COR-L47 (cell line): ENCODE measurements at regions not wholly inside any gene's neighbourhood (a gene's known extent, or its start where the extent isn't known, plus 50 kb on each side); places are given as distances from the start of the nearest gene placed in this dataset.
"Not testable (repeated sequence)": the region's sequence is repeated elsewhere in the genome, so short reads cannot be mapped to it uniquely, and the experiment has no call there.

Experiments used
- DNase-seq: peaks from one replicate; lab custom pipeline; 2025; lab: John Stamatoyannopoulos, UW

DNA sequence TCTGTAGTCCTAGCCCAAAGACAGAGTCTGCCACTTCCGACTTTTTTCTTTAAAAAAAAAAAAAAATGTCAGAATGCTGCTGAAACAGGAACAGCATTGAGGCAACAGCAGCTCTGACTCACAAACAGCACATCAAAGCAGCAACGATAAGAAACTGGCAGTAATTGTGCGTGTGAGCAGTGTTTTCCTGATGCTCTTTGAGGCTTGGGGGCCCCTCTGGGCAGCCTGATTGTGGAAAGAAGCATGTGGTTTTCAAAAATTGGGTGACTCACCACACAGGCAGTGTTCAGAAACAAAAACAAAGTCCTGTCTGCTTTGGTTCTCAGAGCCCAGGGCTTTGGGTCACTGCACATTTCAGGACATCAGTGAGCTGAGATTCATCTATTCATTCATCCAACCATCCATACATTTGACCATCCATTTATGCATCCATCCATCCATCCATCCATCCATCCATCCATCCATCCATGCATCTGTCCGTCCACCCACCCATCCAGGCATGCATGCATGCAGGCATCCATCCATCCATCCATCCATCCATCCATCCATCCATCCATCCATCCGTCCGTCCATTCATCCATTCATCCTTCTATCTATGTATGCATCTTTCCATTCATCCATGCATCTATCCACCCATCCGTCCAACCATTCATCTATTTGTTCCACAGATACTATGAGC, 308.4 kb downstream of the RPLP1 start:
- DNase-seq, result no peak

GRCh38 chr15:69762373-69763148, 309.9 kb downstream of the RPLP1 start:
- peak; percentile 59 for DNase-seq

GRCh38 chr15:69763831-69764230, 311.2 kb downstream of the RPLP1 start:
- no peak for DNase-seq

DNA sequence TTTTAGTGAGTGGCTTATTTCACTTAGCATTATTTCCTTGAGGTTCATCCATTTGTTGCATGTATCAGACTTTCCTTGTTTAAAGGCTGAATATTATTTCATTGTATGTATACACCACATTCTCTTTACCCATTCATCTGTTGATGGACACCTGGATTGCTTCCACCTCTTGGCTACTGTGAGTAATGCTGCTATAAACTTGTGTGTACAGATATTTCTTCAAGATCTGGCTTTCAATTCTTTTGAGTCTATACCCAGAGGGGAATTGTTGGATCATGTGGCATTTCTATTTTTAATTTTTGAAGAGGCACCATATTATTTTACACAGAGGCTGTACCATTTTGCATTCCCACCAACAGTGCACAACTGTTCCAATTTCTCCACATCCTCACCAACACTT, 313.5 kb downstream of the RPLP1 start:
- DNase-seq, result no peak

- DNase-seq, result no peak
Observed at GRCh38 chr15:69767191-69767590, 314.6 kb downstream of the RPLP1 start.

GRCh38 chr15:69769336-69769735, 316.7 kb downstream of the RPLP1 start:
- not testable (repeated sequence) for DNase-seq

- not testable (repeated sequence) for DNase-seq
Observed at GRCh38 chr15:69774258-69774657, 321.6 kb downstream of the RPLP1 start.

- not testable (repeated sequence) for DNase-seq
Observed at GRCh38 chr15:69774711-69775110, 322.1 kb downstream of the RPLP1 start.

DNA sequence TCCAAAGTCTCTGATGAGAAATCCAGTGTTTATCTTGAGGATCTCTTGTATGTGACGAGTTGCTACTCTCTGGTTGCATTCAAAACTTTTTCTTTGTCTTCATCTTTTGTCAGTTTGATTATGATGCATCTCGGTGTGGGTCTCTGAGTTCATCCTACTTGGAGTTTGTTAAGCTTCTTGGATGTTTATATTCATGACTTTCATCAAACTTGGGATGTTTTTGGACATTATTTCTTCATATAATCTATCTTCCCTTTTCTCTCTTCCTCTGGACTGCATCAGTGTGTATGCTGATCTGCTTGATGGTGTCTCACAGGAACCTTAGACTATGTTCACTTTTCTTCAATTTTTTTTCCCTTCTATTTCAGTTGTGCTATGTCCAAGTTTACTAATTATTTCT, 320.4 kb downstream of the TLE3 start:
- no peak for DNase-seq

GRCh38 chr15:69780374-69780773, 317.3 kb downstream of the TLE3 start:
- DNase-seq, result no peak

- no peak for DNase-seq
Observed at GRCh38 chr15:69780981-69781380, 316.7 kb downstream of the TLE3 start.

DNA sequence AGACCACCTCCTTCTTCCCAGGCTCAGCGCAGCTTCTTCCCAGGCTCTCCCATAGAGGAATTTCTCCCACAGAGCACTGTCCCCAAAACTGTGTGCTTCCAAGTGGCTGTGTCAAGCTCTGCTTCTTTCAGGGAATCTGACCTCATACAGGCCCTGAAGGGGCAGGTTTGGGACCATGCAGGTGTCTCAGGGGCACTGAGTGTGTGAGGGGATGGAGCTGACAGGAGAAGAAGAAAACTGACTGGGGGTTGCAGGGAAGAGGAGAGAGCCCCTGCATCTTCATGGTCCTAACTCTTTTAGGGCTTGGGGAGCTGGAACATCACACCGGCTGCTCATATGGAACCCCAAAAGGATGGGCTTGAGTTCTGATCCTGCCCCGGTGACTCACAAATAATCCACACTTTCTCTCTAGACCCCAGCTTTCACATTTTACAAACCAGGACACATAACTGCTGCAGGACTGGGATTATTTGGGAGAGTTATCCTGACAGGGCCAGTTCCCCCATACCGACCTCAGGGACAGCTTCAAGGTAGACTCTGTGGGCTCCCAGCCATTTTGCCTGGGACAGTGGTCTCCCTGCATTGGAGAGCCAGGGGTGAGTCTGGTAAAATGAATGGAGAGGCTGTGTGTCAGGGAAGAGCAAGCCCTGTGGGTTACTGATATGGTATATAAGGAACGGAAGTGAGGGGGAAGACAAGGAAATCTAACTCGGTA, 316.1 kb downstream of the TLE3 start:
- DNase-seq, result no peak

GRCh38 chr15:69782139-69782658, 315.5 kb downstream of the TLE3 start:
- DNase-seq, result no peak

DNA sequence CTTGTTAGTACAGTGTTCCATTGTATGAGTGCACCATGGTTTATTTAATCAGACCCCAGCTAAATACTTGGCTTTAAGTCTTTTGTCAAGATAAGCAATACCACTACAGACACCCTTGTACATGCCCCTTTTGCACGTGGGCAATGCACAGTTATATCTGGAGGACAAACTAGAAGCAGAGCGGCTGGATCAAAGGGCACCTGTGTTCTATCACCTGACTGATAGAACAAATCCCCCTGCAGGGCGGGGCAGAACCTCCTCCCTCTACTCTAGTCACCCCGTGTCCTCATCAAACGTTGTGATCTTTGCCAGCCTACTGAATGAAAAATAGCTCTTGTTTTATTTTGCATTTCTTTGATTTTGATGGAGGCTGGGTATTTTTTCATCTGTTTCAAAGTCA, 314.9 kb downstream of the TLE3 start:
- DNase-seq, result no peak

DNA sequence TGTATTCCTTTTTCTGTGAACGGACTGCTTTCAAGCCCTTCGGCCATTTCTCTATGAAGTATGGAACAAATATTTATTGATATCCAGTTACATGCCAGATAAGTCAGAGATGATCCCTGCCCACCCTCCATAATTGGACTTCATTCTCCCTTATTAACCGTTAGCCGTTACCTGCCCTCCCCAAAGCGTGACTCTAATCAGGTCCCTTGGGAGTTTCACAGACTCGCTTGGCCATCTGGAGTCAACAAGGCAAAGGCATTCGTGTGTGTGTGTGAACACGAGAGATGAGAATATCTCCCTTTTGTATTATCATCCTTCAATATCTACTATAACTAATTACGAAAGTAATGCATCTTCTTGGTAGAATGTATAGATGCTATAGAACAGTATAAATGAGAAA, 314.5 kb downstream of the TLE3 start:
- no peak for DNase-seq

- no peak for DNase-seq
Observed at GRCh38 chr15:69784798-69785566, 312.7 kb downstream of the TLE3 start.

- DNase-seq, result no peak
Observed at GRCh38 chr15:69786136-69786701, 311.5 kb downstream of the TLE3 start.

DNA sequence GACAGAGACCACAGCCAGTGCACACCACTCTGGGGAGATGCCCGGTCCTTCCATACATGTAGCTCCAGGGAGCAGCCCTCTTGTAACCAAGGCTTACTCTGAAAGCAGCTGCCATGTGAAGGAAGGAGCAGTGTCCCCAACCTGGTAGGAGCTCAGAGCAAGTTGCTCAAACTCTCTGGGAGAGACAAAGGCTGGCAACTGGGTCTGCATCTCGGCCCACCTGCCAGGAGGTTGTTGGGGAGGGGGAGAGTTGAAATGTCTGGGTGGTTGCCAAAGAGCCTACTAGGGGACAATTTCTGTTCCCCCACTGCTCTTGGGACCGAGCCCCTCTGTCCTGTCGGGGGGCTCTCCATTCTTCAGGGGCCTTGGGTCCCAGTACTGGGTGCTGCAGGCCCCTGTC, 309.9 kb downstream of the TLE3 start:
- DNase-seq, result no peak

- DNase-seq, result no peak
Observed at GRCh38 chr15:69789648-69790393, 307.9 kb downstream of the TLE3 start.

GRCh38 chr15:69790632-69791031, 307.1 kb downstream of the TLE3 start:
- DNase-seq, result no peak

- DNase-seq, result no peak
Observed at GRCh38 chr15:69792823-69793222, 304.9 kb downstream of the TLE3 start.
